GM23248 (cell line): ENCODE measurements at regions not wholly inside any gene's neighbourhood (a gene's known extent, or its start where the extent isn't known, plus 50 kb on each side); places are given as distances from the start of the nearest gene placed in this dataset.

Experiments used
- EZH2 ChIP-seq: fragments of 200-600 bp; sonication (generic); IDR thresholded peaks from 2 replicates; pipeline ENCODE4 v1.6.1; 2018; ENCODE audit warnings: antibody characterized with exemption, mild to moderate bottlenecking; ENCODE audit not compliant: insufficient read depth, poor library complexity, severe bottlenecking
- EZH2phosphoT487 ChIP-seq: fragments of 200-600 bp; sonication (generic); IDR thresholded peaks from 2 replicates; pipeline ENCODE4 v1.6.1; 2018; ENCODE audit warnings: antibody characterized with exemption, moderate library complexity, mild to moderate bottlenecking, low read depth; ENCODE audit not compliant: insufficient read depth

GRCh38 chr3:193879864-193880242 lies 256.1 kb upstream of the HES1 start:
- TF ChIP-seq EZH2 (no peak), EZH2phosphoT487 (no peak)
